ENCODE measurements at regions not wholly inside any gene's neighbourhood (a gene's known extent, or its start where the extent isn't known, plus 50 kb on each side); places are given as distances from the start of the nearest gene placed in this dataset.

DNA sequence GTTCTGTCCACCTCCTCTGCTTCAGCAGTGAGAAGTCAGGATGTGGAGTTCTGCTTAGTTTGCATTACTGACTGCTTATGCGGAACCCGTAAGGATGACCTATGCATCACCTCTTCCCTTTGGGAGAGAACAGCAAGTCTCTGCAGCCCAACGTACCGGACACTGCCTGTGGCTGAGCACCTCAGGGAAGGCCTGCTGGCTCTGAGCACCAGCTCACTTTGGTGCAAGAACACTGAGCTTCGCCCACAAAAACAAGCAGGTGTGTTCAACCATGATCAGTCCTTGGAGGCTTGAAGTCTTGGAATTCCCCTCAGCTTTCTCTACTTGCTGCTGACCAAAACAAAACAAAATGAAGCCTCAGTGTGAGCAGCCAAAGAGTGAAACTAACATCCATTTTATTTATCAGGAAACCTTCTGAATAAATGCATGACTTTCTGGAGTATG, 52.7 kb upstream of the NCK2 start:
- Histone ChIP-seq H3K36me3 (no peaks in the 10 kb centered on the region), H3K9me3 (no peaks in the 10 kb centered on the region), H3K4me3 (no peak overlapping the region), H3K27me3 (no peaks in the 10 kb centered on the region)
- DNase-seq = no peak

- Histone ChIP-seq H3K9me3 (no peaks in the 10 kb centered on the region), H3K4me3 (no peak overlapping the region), H3K27me3 (no peaks in the 10 kb centered on the region), H3K36me3 (no peaks in the 10 kb centered on the region)
- DNase-seq = no peak
These were observed 54.1 kb upstream of the NCK2 start for GRCh38 chr2:105690566-105690965.

- Histone ChIP-seq H3K27me3 (no peaks in the 10 kb centered on the region; the same call in 1 of the 2 replicates), H3K9me3 (no peaks in the 10 kb centered on the region), H3K4me3 (no peak overlapping the region), H3K36me3 (no peaks in the 10 kb centered on the region)
- DNase-seq = no peak
These were observed 55.2 kb upstream of the NCK2 start for GRCh38 chr2:105689484-105689883.

DNA sequence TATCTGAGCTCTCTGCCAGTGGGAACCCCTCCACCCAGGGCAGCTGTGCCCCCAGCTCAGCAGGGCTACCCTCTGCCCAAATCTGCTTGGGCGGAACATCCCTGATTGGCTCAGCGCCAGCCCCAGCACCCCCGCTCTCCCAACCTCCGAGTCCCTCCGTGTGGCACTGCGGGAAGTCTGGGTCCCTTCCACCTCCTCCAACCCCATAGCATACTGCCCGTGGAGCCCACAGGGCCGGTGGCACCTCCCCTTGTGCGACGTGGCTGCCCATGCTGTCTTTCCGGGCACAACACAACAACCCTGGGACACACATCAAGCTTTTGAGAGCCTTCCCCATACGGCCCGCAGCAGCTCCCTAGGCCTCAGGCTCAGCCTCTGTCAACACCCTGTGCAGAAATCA, 55.8 kb upstream of the NCK2 start:
- H3K4me3 ChIP-seq = no peak overlapping the region
- no peaks in the 10 kb centered on the region for H3K36me3 ChIP-seq
- H3K9me3 ChIP-seq = no peaks in the 10 kb centered on the region
- no peaks in the 10 kb centered on the region; the same call in 1 of the 2 replicates for H3K27me3 ChIP-seq
- no peak for DNase-seq

DNA sequence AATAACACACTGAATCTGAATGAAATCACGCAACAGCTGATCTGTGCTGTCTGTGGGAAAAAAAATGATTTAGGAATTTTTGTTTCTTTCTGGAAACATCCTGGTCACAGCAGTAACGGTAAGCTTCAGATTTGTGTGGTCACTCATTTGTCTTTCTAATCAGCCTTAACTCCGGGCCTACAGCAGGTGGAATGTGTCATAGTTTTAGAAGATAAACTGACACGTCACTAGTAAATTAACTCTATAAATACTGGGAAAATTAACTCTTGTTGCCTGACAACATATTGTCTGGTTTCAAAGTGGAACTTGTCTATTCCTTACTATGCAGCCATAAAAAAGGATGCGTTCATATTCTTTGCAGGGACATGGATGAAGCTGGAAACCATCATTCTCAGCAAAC, 58.1 kb upstream of the NCK2 start:
- Histone ChIP-seq H3K36me3 (no peaks in the 10 kb centered on the region), H3K4me3 (no peak overlapping the region), H3K9me3 (no peaks in the 10 kb centered on the region), H3K27me3 (peaks cover 3% of the 10 kb centered on the region; the same call in 1 of the 2 replicates)
- DNase-seq = no peak

GRCh38 chr2:105683011-105683492, 61.7 kb upstream of the NCK2 start:
- Histone ChIP-seq H3K27me3 (peaks cover 3% of the 10 kb centered on the region; the same call in 1 of the 2 replicates), H3K4me3 (no peak overlapping the region)
- DNase-seq = no peak

DNA sequence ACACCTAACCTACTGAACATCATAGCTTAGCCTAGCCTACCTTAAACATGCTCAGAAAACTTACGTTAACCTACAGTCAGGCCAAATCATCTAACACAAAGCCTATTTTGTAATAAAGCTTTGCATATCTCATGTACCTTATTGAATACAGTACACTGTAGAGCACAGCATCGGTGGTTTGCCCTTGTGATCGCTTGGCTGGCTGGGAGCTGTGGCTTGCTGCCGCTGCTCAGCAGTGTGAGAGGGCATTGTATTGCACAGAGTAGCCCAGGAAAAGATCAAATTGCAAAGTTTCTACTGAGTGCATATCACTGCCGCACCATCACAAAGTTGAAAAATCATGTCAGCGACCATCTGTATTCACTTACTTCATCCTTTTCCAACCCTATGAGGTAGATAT, 62.3 kb upstream of the NCK2 start:
- Histone ChIP-seq H3K9me3 (no peaks in the 10 kb centered on the region), H3K4me3 (no peak overlapping the region), H3K27me3 (peaks cover 3% of the 10 kb centered on the region; the same call in 1 of the 2 replicates), H3K36me3 (no peaks in the 10 kb centered on the region)
- no peak for DNase-seq

More at GRCh38 chr2:105683011-105683492, 61.7 kb upstream of the NCK2 start:
- Histone ChIP-seq H3K36me3 (no peaks in the 10 kb centered on the region), H3K9me3 (no peaks in the 10 kb centered on the region)

- peaks cover 5% of the 10 kb centered on the region; the same call in 1 of the 2 replicates for H3K27me3 ChIP-seq
- no peaks in the 10 kb centered on the region for H3K9me3 ChIP-seq
- no peak overlapping the region for H3K4me3 ChIP-seq
- no peaks in the 10 kb centered on the region for H3K36me3 ChIP-seq
- DNase-seq = no peak
These were observed 62.8 kb upstream of the NCK2 start for GRCh38 chr2:105681927-105682326.

DNA sequence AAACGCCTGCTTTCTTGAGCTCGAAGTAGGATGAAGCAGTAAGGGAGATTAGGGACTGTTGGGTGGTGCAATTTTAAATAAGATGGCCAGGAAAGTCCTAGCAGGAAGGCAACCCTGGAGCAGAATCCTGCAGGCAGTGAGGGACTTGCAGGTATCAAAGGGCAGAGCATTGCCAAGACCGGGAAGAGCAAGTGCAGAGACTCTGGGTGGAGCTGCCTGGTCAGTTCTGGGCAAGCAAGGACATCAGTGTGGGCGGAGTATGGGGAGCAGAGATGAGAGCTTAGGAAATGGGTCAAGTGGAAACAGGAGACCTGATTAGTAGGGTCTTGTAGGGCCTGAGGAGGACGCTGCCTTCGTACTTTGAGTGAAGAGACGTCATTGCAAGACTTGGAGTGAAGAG, 64.4 kb upstream of the NCK2 start:
- no peak for DNase-seq

GRCh38 chr2:105678346-105678745, 66.4 kb upstream of the NCK2 start:
- Histone ChIP-seq H3K36me3 (no peaks in the 10 kb centered on the region), H3K27me3 (peaks cover 7% of the 10 kb centered on the region; the same call in 1 of the 2 replicates), H3K4me3 (no peak overlapping the region), H3K9me3 (no peaks in the 10 kb centered on the region)
- no peak for DNase-seq

More for the DNA sequence above, 64.4 kb upstream of the NCK2 start:
- H3K4me3 ChIP-seq = no peak overlapping the region
- no peaks in the 10 kb centered on the region for H3K36me3 ChIP-seq
- no peaks in the 10 kb centered on the region for H3K9me3 ChIP-seq
- H3K27me3 ChIP-seq = peaks cover 7% of the 10 kb centered on the region; the same call in 1 of the 2 replicates

- H3K27me3 ChIP-seq = peaks cover 7% of the 10 kb centered on the region; the same call in 1 of the 2 replicates
- no peak overlapping the region for H3K4me3 ChIP-seq
- no peaks in the 10 kb centered on the region for H3K36me3 ChIP-seq
- DNase-seq = no peak
- H3K9me3 ChIP-seq = no peaks in the 10 kb centered on the region
These were observed 66.8 kb upstream of the NCK2 start for GRCh38 chr2:105677901-105678300.

GRCh38 chr2:105675841-105676240, 68.9 kb upstream of the NCK2 start:
- Histone ChIP-seq H3K27me3 (peaks cover 4% of the 10 kb centered on the region; the same call in 1 of the 2 replicates), H3K4me3 (no peak overlapping the region), H3K36me3 (no peaks in the 10 kb centered on the region), H3K9me3 (no peaks in the 10 kb centered on the region)
- no peak for DNase-seq

GRCh38 chr2:105674859-105675541, 69.7 kb upstream of the NCK2 start:
- Histone ChIP-seq H3K36me3 (no peaks in the 10 kb centered on the region), H3K9me3 (no peaks in the 10 kb centered on the region), H3K4me3 (no peak overlapping the region), H3K27me3 (peaks cover 4% of the 10 kb centered on the region; the same call in 1 of the 2 replicates)
- no peak for DNase-seq

GRCh38 chr2:105674401-105674800, 70.3 kb upstream of the NCK2 start:
- Histone ChIP-seq H3K4me3 (no peak overlapping the region), H3K9me3 (no peaks in the 10 kb centered on the region), H3K36me3 (no peaks in the 10 kb centered on the region), H3K27me3 (peaks cover 4% of the 10 kb centered on the region; the same call in 1 of the 2 replicates)
- DNase-seq = no peak

- 0 out of 2 replicates have a peak, but pooled peaks cover under 1% of the 10 kb centered on the region for H3K9me3 ChIP-seq
- no peaks in the 10 kb centered on the region for H3K36me3 ChIP-seq
- H3K4me3 ChIP-seq = no peak overlapping the region
- DNase-seq = peak; percentile 78
- H3K27me3 ChIP-seq = no peaks in the 10 kb centered on the region
These were observed 73.6 kb upstream of the NCK2 start for GRCh38 chr2:105671156-105671555.

- Histone ChIP-seq H3K4me3 (no peak overlapping the region), H3K36me3 (no peaks in the 10 kb centered on the region)
- DNase-seq = no peak
These were observed 75.3 kb upstream of the NCK2 start for GRCh38 chr2:105669384-105669891.

GRCh38 chr2:105665480-105665879, 79.2 kb upstream of the NCK2 start:
- no peak overlapping the region for H3K4me3 ChIP-seq
- no peaks in the 10 kb centered on the region for H3K36me3 ChIP-seq
- DNase-seq = no peak
- H3K27me3 ChIP-seq = no peaks in the 10 kb centered on the region
- peaks cover 14% of the 10 kb centered on the region for H3K9me3 ChIP-seq

More at GRCh38 chr2:105669384-105669891, 75.3 kb upstream of the NCK2 start:
- Histone ChIP-seq H3K9me3 (peaks cover 9% of the 10 kb centered on the region; the same call in 1 of the 2 replicates), H3K27me3 (no peaks in the 10 kb centered on the region)

DNA sequence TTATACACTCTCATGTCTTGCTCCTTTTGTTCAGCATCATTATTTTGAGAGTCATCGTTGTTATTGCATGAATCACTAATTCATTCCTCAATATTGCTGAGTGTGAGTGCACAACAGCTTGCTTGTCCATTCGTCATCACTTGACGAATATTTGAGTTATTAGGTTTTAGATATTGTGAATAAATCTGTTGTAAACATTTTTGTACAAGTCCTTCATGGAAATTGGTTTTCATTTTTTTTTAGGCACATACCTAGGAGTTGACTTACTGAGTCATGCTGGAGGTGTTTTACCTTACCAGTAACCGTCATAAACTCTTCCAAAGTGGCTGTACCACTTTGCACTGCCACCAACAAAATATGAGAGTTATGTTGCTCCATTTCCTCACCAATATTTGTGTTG, 84.2 kb upstream of the NCK2 start:
- Histone ChIP-seq H3K36me3 (no peaks in the 10 kb centered on the region), H3K27me3 (no peaks in the 10 kb centered on the region), H3K9me3 (peaks cover 9% of the 10 kb centered on the region), H3K4me3 (no peak overlapping the region)
- no peak for DNase-seq

Data from MG63 (cell line).